ENCODE measurements at regions not wholly inside any gene's neighbourhood (a gene's known extent, or its start where the extent isn't known, plus 50 kb on each side); places are given as distances from the start of the nearest gene placed in this dataset.
A peak's percentile ranks its signal among the peaks of the same experiment; 100 is the strongest.

DNA sequence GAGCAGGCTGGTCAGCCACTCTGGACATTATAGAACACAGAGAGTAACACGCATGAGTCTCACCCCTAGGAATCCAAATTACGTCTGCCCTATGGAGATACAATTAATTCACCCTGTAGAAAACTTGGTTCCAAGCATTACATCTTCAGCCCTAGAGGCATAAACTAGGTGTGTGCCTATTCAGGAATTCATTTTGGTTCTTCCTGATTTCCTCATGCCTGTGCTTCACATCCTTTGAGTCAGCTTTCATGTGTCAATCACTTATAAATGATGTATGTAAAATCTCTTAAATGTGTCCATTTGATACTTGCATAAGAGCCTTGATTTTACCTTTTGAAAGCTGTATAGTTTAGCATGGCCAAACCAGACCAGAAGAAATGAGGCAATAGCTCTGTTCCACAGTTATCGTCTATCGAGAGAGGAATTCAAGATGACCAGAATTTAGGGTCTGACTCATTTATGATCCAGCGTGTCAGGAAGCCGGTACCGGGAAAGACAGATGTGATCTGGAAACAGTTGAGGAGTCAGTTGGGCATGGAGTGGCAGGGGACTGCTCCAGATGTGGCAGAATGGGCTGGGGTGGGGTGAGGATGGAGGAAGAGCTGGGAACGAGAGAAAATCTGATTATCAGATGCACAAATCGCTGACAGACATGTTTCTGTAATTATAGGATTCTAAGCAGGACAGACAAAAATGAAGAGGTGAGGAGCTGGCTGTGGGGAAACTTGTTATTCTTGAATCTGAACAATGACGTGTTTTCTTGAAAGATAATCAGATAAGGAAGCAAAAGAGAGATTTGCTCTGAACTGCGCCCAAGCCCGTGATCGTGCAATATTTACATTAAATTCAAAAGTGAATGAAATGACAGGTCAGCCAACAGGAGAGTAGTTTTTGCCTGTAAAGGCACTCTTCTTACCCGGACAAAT is 76.7 kb downstream of the C16orf95 start:
- TF ChIP-seq CTCF (conservative IDR thresholded peaks at IDR 0.05 in 1 of 2, IDR thresholded peaks at IDR 0.05 in 1 of 2; ENCODE audit: low read depth in 1 of 2, low read length in 2 of 2) (no peak), EZH2 (IDR thresholded peaks at IDR 0.05; ENCODE audit: low read length, missing control alignments) (no peak)
- Histone ChIP-seq H3K9ac (ENCODE audit: insufficient read depth, low read length) (no peak overlapping the region), H3K27me3 (ENCODE audit: control insufficient read depth, insufficient read depth, low read length) (no peaks in the 10 kb centered on the region), H3K4me3 (replicated peaks in 1 of 4; ENCODE audit: control extremely low read depth in 1 of 4, insufficient read depth in 1 of 4, low read depth in 3 of 4, low read length in 4 of 4) (no peak overlapping the region), H3K79me2 (ENCODE audit: control insufficient read depth, insufficient read depth, low read length) (no peaks in the 10 kb centered on the region), H3K4me2 (ENCODE audit: extremely low read depth, insufficient read depth, low read length) (no peak overlapping the region), H3K9me3 (ENCODE audit: control insufficient read depth, insufficient read depth, low read depth, low read length) (no peaks in the 10 kb centered on the region), H2AFZ (ENCODE audit: low read length) (no peak overlapping the region), H4K20me1 (ENCODE audit: control insufficient read depth, extremely low read depth, insufficient read depth, low read length) (no peaks in the 10 kb centered on the region), H3K36me3 (ENCODE audit: control insufficient read depth, insufficient read depth, low read length) (no peaks in the 10 kb centered on the region), H3K27ac (ENCODE audit: insufficient read depth, low read length) (no peak overlapping the region), H3K4me1 (ENCODE audit: control insufficient read depth, extremely low read depth, insufficient read depth, low read length) (no peaks in the 10 kb centered on the region)
- peak; percentile 20 to 23 for DNase-seq (ENCODE audit: low read depth in 2 of 2)

DNA sequence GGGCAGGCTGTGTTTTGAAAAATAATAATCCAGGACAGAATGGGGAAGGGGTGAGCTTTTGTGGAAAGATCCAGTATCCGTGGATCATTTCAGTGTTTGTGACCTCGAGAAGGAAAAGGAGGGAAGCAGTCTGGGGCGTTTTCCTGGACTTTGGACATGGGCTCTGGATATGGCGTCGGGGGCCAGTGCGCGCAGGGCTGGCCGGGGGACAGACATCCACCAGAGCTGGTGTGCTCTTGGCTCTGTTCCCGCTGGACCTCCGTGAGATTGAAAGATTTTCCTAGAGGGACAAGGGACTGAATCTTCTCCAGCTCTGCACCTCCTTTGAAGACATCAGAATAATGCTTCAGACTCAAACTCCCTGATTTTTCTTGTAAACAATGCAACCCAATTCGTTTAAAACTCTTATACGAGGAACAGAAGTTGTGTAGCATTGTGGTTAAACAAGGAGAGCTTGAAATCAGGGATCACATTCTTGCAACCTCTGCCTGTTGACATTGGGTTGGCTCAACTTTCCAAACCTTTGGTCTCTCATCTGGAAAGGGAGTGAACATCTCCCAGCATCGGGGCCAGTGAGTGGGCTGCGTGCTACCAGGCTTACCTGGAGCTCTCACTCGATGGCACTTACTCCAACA is 75.9 kb downstream of the C16orf95 start:
- no peak overlapping the region for H3K9ac ChIP-seq (ENCODE audit: insufficient read depth, low read length)
- H3K79me2 ChIP-seq (ENCODE audit: control insufficient read depth, insufficient read depth, low read length) = no peaks in the 10 kb centered on the region
- no peaks in the 10 kb centered on the region for H3K9me3 ChIP-seq (ENCODE audit: control insufficient read depth, insufficient read depth, low read depth, low read length)

More for the DNA sequence above, 75.9 kb downstream of the C16orf95 start:
- Histone ChIP-seq H2AFZ (ENCODE audit: low read length) (no peak overlapping the region), H3K36me3 (ENCODE audit: control insufficient read depth, insufficient read depth, low read length) (no peaks in the 10 kb centered on the region), H4K20me1 (ENCODE audit: control insufficient read depth, extremely low read depth, insufficient read depth, low read length) (no peaks in the 10 kb centered on the region), H3K27ac (ENCODE audit: insufficient read depth, low read length) (no peak overlapping the region), H3K27me3 (ENCODE audit: control insufficient read depth, insufficient read depth, low read length) (no peaks in the 10 kb centered on the region), H3K4me3 (replicated peaks in 1 of 4; ENCODE audit: control extremely low read depth in 1 of 4, insufficient read depth in 1 of 4, low read depth in 3 of 4, low read length in 4 of 4) (no peak overlapping the region), H3K4me1 (ENCODE audit: control insufficient read depth, extremely low read depth, insufficient read depth, low read length) (no peaks in the 10 kb centered on the region), H3K4me2 (ENCODE audit: extremely low read depth, insufficient read depth, low read length) (no peak overlapping the region)
- no peak for DNase-seq (ENCODE audit: low read depth in 2 of 2)
- no peak for TF ChIP-seq CTCF (conservative IDR thresholded peaks at IDR 0.05 in 1 of 2, IDR thresholded peaks at IDR 0.05 in 1 of 2; ENCODE audit: low read depth in 1 of 2, low read length in 2 of 2)
- TF ChIP-seq EZH2 (IDR thresholded peaks at IDR 0.05; ENCODE audit: low read length, missing control alignments) = no peak
